ENCODE measurements at regions not wholly inside any gene's neighbourhood (a gene's known extent, or its start where the extent isn't known, plus 50 kb on each side); places are given as distances from the start of the nearest gene placed in this dataset.
"Not testable (repeated sequence)": the region's sequence is repeated elsewhere in the genome, so short reads cannot be mapped to it uniquely, and the experiment has no call there.

GRCh38 chr14:44607701-44608100 lies 100.6 kb upstream of the FSCB start:
- H3K27me3 ChIP-seq: no peaks in the 10 kb centered on the region
- intact Hi-C loops (cut with DNase I): no loop called here
- no peak overlapping the region for H3K27ac ChIP-seq
- 96 to 99% (median 98%) methylated on average over 1 of the region's 1 CpG for whole genome bisulfite sequencing, 3 donors
- no peak for DNase-seq
- no peak overlapping the region for H3K4me3 ChIP-seq
- no peaks in the 10 kb centered on the region for H3K9me3 ChIP-seq
- TF ChIP-seq CTCF (IDR thresholded peaks at IDR 0.05): no peak
- TF ChIP-seq POLR2A (IDR thresholded peaks at IDR 0.05): no peak
- no peak for TF ChIP-seq EP300 (IDR thresholded peaks at IDR 0.05)
- no peaks in the 10 kb centered on the region for H3K4me1 ChIP-seq (ENCODE audit: insufficient read depth)
- H3K36me3 ChIP-seq: no peaks in the 10 kb centered on the region

GRCh38 chr14:44606576-44606975 lies 99.5 kb upstream of the FSCB start:
- TF ChIP-seq EP300 (IDR thresholded peaks at IDR 0.05) (no peak), CTCF (IDR thresholded peaks at IDR 0.05) (no peak), POLR2A (IDR thresholded peaks at IDR 0.05) (no peak)
- H3K9me3 ChIP-seq: no peaks in the 10 kb centered on the region
- H3K36me3 ChIP-seq: no peaks in the 10 kb centered on the region
- no peaks in the 10 kb centered on the region for H3K27me3 ChIP-seq
- intact Hi-C loops (cut with DNase I): no loop called here
- WGBS, 3 donors: 84 to 92% (median 90%) methylated on average over 3 of the region's 3 CpGs
- H3K27ac ChIP-seq: no peak overlapping the region
- H3K4me1 ChIP-seq (ENCODE audit: insufficient read depth): no peaks in the 10 kb centered on the region
- DNase-seq: no peak
- H3K4me3 ChIP-seq: no peak overlapping the region

- 97 to 98% (median 98%) methylated on average over 23 to 37 of the region's 37 CpGs for WGBS, 3 donors
- H3K36me3 ChIP-seq; H3K9me3 ChIP-seq; H3K27ac ChIP-seq; intact Hi-C loops (cut with DNase I); DNase-seq; H3K4me3 ChIP-seq; H3K27me3 ChIP-seq; H3K4me1 ChIP-seq (ENCODE audit: insufficient read depth): not testable (repeated sequence)
These were observed 94.2 kb upstream of the FSCB start for GRCh38 chr14:44601266-44601665.

GRCh38 chr14:44589180-44589579 lies 82.1 kb upstream of the FSCB start:
- no peak for TF ChIP-seq CTCF (IDR thresholded peaks at IDR 0.05)
- no peak for TF ChIP-seq EP300 (IDR thresholded peaks at IDR 0.05)
- no peak for TF ChIP-seq POLR2A (IDR thresholded peaks at IDR 0.05)
- intact Hi-C loops (cut with DNase I): no loop called here
- DNase-seq: no peak
- WGBS, 3 donors: 85 to 91% (median 88%) methylated on average over 3 of the region's 3 CpGs
- Histone ChIP-seq H3K4me1 (ENCODE audit: insufficient read depth) (no peaks in the 10 kb centered on the region), H3K36me3 (no peaks in the 10 kb centered on the region), H3K27ac (no peak overlapping the region), H3K9me3 (no peaks in the 10 kb centered on the region), H3K4me3 (no peak overlapping the region), H3K27me3 (no peaks in the 10 kb centered on the region)

GRCh38 chr14:44586910-44587309 lies 79.8 kb upstream of the FSCB start:
- no peaks in the 10 kb centered on the region for H3K9me3 ChIP-seq
- no peaks in the 10 kb centered on the region for H3K36me3 ChIP-seq
- no peak for DNase-seq
- TF ChIP-seq CTCF (IDR thresholded peaks at IDR 0.05) (no peak), POLR2A (IDR thresholded peaks at IDR 0.05) (no peak), EP300 (IDR thresholded peaks at IDR 0.05) (no peak)
- no peaks in the 10 kb centered on the region for H3K4me1 ChIP-seq (ENCODE audit: insufficient read depth)
- H3K27ac ChIP-seq: no peak overlapping the region
- intact Hi-C loops (cut with DNase I): no loop called here
- no peaks in the 10 kb centered on the region for H3K27me3 ChIP-seq
- no peak overlapping the region for H3K4me3 ChIP-seq

All from ovary (tissue), 7 donors.